ENCODE measurements at regions not wholly inside any gene's neighbourhood (a gene's known extent, or its start where the extent isn't known, plus 50 kb on each side); places are given as distances from the start of the nearest gene placed in this dataset.

GRCh38 chr1:224802617-224803016 is 126.9 kb upstream of the DNAH14 start:
- Histone ChIP-seq H3K9me3 (ENCODE audit: control insufficient read depth, insufficient read depth, low read length) (no peaks in the 10 kb centered on the region), H3K4me3 (ENCODE audit: low read depth, low read length) (no peak overlapping the region), H3K27me3 (ENCODE audit: control insufficient read depth, insufficient read depth, low read length) (peaks cover 4% of the 10 kb centered on the region), H3K27ac (ENCODE audit: low read depth, low read length) (no peak overlapping the region)
- no peak for DNase-seq (ENCODE audit: low read depth, low spot score)
- ChIA-PET POLR2A (no interaction called here), CTCF (interaction anchor here (2.5 kb wide), 1 partner anchor 49 kb away, joined by 9 read pairs; no protein-coding TSS in a partner anchor)
- TF ChIP-seq CTCF (IDR thresholded peaks at IDR 0.05; ENCODE audit: low read depth, low read length), result no peak

- H3K27me3 ChIP-seq (ENCODE audit: control insufficient read depth, insufficient read depth, low read length), result peaks cover 4% of the 10 kb centered on the region
- DNase-seq (ENCODE audit: low read depth, low spot score), result no peak
- no peak for TF ChIP-seq CTCF (IDR thresholded peaks at IDR 0.05; ENCODE audit: low read depth, low read length)
- H3K4me3 ChIP-seq (ENCODE audit: low read depth, low read length), result no peak overlapping the region
- H3K9me3 ChIP-seq (ENCODE audit: control insufficient read depth, insufficient read depth, low read length), result no peaks in the 10 kb centered on the region
- POLR2A ChIA-PET, result no interaction called here
- H3K27ac ChIP-seq (ENCODE audit: low read depth, low read length), result no peak overlapping the region
- CTCF ChIA-PET, result interaction anchor here (1.3 to 2.5 kb wide), 2 partner anchors 47 to 118 kb away, joined by 3 to 9 read pairs; no protein-coding TSS in a partner anchor
Observed at GRCh38 chr1:224804220-224804619, 125.3 kb upstream of the DNAH14 start.

- ChIA-PET POLR2A (no interaction called here), CTCF (interaction anchor here (1.2 kb wide), 1 partner anchor 46 kb away, joined by 3 read pairs; no protein-coding TSS in a partner anchor)
- Histone ChIP-seq H3K4me3 (ENCODE audit: low read depth, low read length) (no peak overlapping the region), H3K27me3 (ENCODE audit: control insufficient read depth, insufficient read depth, low read length) (peaks cover 4% of the 10 kb centered on the region), H3K9me3 (ENCODE audit: control insufficient read depth, insufficient read depth, low read length) (no peaks in the 10 kb centered on the region), H3K27ac (ENCODE audit: low read depth, low read length) (no peak overlapping the region)
- TF ChIP-seq CTCF (IDR thresholded peaks at IDR 0.05; ENCODE audit: low read depth, low read length), result no peak
- DNase-seq (ENCODE audit: low read depth, low spot score), result no peak
Observed at GRCh38 chr1:224805889-224806288, 123.6 kb upstream of the DNAH14 start.

- no peak for TF ChIP-seq CTCF (IDR thresholded peaks at IDR 0.05; ENCODE audit: low read depth, low read length)
- Histone ChIP-seq H3K9me3 (ENCODE audit: control insufficient read depth, insufficient read depth, low read length) (no peaks in the 10 kb centered on the region), H3K4me3 (ENCODE audit: low read depth, low read length) (no peak overlapping the region), H3K27me3 (ENCODE audit: control insufficient read depth, insufficient read depth, low read length) (peaks cover 2% of the 10 kb centered on the region), H3K27ac (ENCODE audit: low read depth, low read length) (no peak overlapping the region)
- ChIA-PET POLR2A (no interaction called here), CTCF (no interaction called here)
- no peak for DNase-seq (ENCODE audit: low read depth, low spot score)
Observed at GRCh38 chr1:224809137-224809536, 120.3 kb upstream of the DNAH14 start.

DNA sequence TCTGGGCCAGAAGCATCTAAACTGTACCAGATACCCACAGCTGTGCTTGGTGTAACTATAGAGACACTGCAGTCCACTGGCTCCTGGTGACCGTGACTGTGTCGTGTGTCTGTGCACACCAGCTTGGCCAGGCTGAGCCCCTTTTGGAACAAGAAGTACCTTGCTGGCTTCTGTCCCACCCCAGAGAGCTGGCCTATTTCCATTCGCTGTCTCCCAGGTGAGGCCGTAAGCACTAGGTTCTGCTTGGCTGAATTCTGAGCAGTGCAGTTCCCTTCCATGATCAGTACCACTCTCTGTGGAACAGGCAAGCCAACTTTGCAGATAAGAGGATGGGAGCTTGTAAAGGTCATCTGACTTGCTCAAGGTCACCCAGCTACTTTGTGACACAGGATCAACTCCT is 119.9 kb upstream of the DNAH14 start:
- no peaks in the 10 kb centered on the region for H3K9me3 ChIP-seq (ENCODE audit: control insufficient read depth, insufficient read depth, low read length)
- TF ChIP-seq CTCF (IDR thresholded peaks at IDR 0.05; ENCODE audit: low read depth, low read length), result no peak
- POLR2A ChIA-PET, result no interaction called here
- H3K27ac ChIP-seq (ENCODE audit: low read depth, low read length), result no peak overlapping the region
- H3K4me3 ChIP-seq (ENCODE audit: low read depth, low read length), result no peak overlapping the region
- no peaks in the 10 kb centered on the region for H3K27me3 ChIP-seq (ENCODE audit: control insufficient read depth, insufficient read depth, low read length)
- CTCF ChIA-PET, result no interaction called here
- DNase-seq (ENCODE audit: low read depth, low spot score), result no peak

Measured in AG04450 (cell line).